IPS-NIHi7 (cell line): ENCODE measurements at regions not wholly inside any gene's neighbourhood (a gene's known extent, or its start where the extent isn't known, plus 50 kb on each side); places are given as distances from the start of the nearest gene placed in this dataset.
A peak's percentile ranks its signal among the peaks of the same experiment; 100 is the strongest.

Source experiments
- DNase-seq: peaks from one replicate; pipeline ENCODE4 v3.0.0; 2012; ENCODE audit warnings: mixed read lengths; ENCODE audit errors: extremely low spot score

GRCh38 chr9:90095682-90096081 lies 490.9 kb downstream of the GADD45G start:
- DNase-seq, result no peak

GRCh38 chr9:90097237-90097636 lies 492.4 kb downstream of the GADD45G start:
- DNase-seq, result no peak

- no peak for DNase-seq
Measured at GRCh38 chr9:90098408-90098807, 493.6 kb downstream of the GADD45G start.

- DNase-seq, result no peak
Measured at GRCh38 chr9:90099262-90099963, 494.6 kb downstream of the GADD45G start.

GRCh38 chr9:90100014-90100413 lies 495.2 kb downstream of the GADD45G start:
- DNase-seq, result no peak

GRCh38 chr9:90102292-90102901 lies 497.6 kb downstream of the GADD45G start:
- peak; percentile 93 for DNase-seq

- DNase-seq, result no peak
Measured at GRCh38 chr9:90103771-90104170, 499.0 kb downstream of the GADD45G start.

GRCh38 chr9:90105773-90106172 lies 501.0 kb downstream of the GADD45G start:
- DNase-seq, result no peak

- no peak for DNase-seq
Measured at GRCh38 chr9:90107040-90107725, 502.4 kb downstream of the GADD45G start.

GRCh38 chr9:90107726-90108655 lies 503.2 kb downstream of the GADD45G start:
- no peak for DNase-seq

- no peak for DNase-seq
Measured at GRCh38 chr9:90112788-90113187, 508.0 kb downstream of the GADD45G start.

GRCh38 chr9:90114641-90115425 lies 510.0 kb downstream of the GADD45G start:
- DNase-seq, result no peak

GRCh38 chr9:90121762-90122161 lies 517.0 kb downstream of the GADD45G start:
- no peak for DNase-seq

GRCh38 chr9:90124961-90125360 lies 517.7 kb downstream of the DIRAS2 start:
- DNase-seq, result no peak

GRCh38 chr9:90127923-90128322 lies 514.7 kb downstream of the DIRAS2 start:
- no peak for DNase-seq

- DNase-seq, result no peak
Measured at GRCh38 chr9:90128587-90129190, 513.9 kb downstream of the DIRAS2 start.

GRCh38 chr9:90129446-90129845 lies 513.2 kb downstream of the DIRAS2 start:
- DNase-seq, result no peak

GRCh38 chr9:90131568-90131967 lies 511.1 kb downstream of the DIRAS2 start:
- no peak for DNase-seq

GRCh38 chr9:90132866-90133265 lies 509.8 kb downstream of the DIRAS2 start:
- DNase-seq, result no peak

- no peak for DNase-seq
Measured at GRCh38 chr9:90137801-90138200, 504.8 kb downstream of the DIRAS2 start.
